Middle frontal gyrus (tissue), 1 donor: ENCODE measurements at regions not wholly inside any gene's neighbourhood (a gene's known extent, or its start where the extent isn't known, plus 50 kb on each side); places are given as distances from the start of the nearest gene placed in this dataset.

Experiments used
- DNase-seq: peaks from one replicate; pipeline ENCODE4 v3.0.0-alpha.2; 2015; ENCODE audit warnings: low spot score; ENCODE audit errors: extremely low spot score

GRCh38 chr6:71476872-71477271, 188.3 kb downstream of the OGFRL1 start:
- DNase-seq = no peak

- DNase-seq = no peak
These were observed 190.4 kb downstream of the OGFRL1 start for GRCh38 chr6:71478834-71479541.

- DNase-seq = no peak
These were observed 192.0 kb downstream of the OGFRL1 start for GRCh38 chr6:71480577-71480976.

GRCh38 chr6:71481011-71481410, 192.4 kb downstream of the OGFRL1 start:
- no peak for DNase-seq

GRCh38 chr6:71481801-71482200, 193.2 kb downstream of the OGFRL1 start:
- DNase-seq = no peak

- DNase-seq = no peak
These were observed 194.1 kb downstream of the OGFRL1 start for GRCh38 chr6:71482742-71483141.

GRCh38 chr6:71486461-71486860, 197.8 kb downstream of the OGFRL1 start:
- no peak for DNase-seq

- no peak for DNase-seq
These were observed 199.6 kb downstream of the OGFRL1 start for GRCh38 chr6:71488186-71488585.

GRCh38 chr6:71489736-71490135, 201.1 kb downstream of the OGFRL1 start:
- no peak for DNase-seq

- DNase-seq = no peak
These were observed 202.3 kb downstream of the OGFRL1 start for GRCh38 chr6:71490876-71491275.

- no peak for DNase-seq
These were observed 203.2 kb downstream of the OGFRL1 start for GRCh38 chr6:71491844-71492243.

GRCh38 chr6:71492668-71493067, 204.1 kb downstream of the OGFRL1 start:
- DNase-seq = no peak

GRCh38 chr6:71496018-71496721, 207.6 kb downstream of the OGFRL1 start:
- DNase-seq = no peak

GRCh38 chr6:71496722-71497033, 208.1 kb downstream of the OGFRL1 start:
- DNase-seq = no peak

GRCh38 chr6:71498638-71499037, 210.0 kb downstream of the OGFRL1 start:
- no peak for DNase-seq

- no peak for DNase-seq
These were observed 211.1 kb downstream of the OGFRL1 start for GRCh38 chr6:71499667-71500066.

- DNase-seq = no peak
These were observed 213.6 kb downstream of the OGFRL1 start for GRCh38 chr6:71502168-71502567.

GRCh38 chr6:71502956-71503355, 214.3 kb downstream of the OGFRL1 start:
- DNase-seq = no peak

- no peak for DNase-seq
These were observed 218.6 kb downstream of the OGFRL1 start for GRCh38 chr6:71507183-71507582.

- no peak for DNase-seq
These were observed 220.8 kb downstream of the OGFRL1 start for GRCh38 chr6:71509191-71510005.

- DNase-seq = no peak
These were observed 221.6 kb downstream of the OGFRL1 start for GRCh38 chr6:71510057-71510713.

- no peak for DNase-seq
These were observed 222.2 kb downstream of the OGFRL1 start for GRCh38 chr6:71510856-71511255.
